ENCODE measurements at regions not wholly inside any gene's neighbourhood (a gene's known extent, or its start where the extent isn't known, plus 50 kb on each side); places are given as distances from the start of the nearest gene placed in this dataset.

DNA sequence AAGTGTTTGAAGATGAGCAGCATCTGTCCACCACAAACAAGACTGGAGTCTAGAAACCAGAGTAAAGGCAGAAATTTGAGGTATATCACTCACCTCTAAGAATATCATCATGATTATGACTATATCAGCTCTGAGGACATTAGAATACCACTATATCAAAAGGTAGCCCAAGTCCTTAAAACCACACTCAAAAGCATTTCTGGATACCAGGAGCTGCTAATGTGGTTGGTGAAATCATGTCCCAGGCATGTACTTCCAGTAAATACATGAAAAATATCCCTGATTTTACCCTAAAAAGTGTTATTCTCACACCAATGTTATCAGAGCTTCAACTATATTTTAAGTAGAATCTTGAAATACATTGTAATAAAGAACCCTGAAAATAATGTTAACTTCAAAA lies 136.3 kb upstream of the SMAD1 start:
- no peak for DNase-seq

DNA sequence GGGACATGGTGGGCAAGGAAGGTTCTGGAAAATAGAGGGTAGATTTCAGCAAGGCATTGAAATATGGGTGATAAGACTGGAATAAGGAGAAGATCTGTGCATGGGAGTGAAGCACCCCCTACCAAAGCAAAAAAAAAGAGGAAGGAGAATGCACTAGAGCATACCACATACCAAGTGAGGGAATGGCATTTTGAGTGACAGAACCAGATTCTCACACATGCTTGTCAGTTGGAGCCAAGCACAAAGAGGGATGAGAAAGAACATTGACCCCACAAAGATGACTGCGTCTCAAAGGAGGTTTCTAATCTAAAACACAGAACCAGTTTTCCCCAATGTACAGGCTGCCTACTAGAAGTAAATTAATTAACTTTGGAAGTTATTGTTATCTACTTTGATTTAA lies 140.3 kb upstream of the SMAD1 start:
- no peak for DNase-seq

DNA sequence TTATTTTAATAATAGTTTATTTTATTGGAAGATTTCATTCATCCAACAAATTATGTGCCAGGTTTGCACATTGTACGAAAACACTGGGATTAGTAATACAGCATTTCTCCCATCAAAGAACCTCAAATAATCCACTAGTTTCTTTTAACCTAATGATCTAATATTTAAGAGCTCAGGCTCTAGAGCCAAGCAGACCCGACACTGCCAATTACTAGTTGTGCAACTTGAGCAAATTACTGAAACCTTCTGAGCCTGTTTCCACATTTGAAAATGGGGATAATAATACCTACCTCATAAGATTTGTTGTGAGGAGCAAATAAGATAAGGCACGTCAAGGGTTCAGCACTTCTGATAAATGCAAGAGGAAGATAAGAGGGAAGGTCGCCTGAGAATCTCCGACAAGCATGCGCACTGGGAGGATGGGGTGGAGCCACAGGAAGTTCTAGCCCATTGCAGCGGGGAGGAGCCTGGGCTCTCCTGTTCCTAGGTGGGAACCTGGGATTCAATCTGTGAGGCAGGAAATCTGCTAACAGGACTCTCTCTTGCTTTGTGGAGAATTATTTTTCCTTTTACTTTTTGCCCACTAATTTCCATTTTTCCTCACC lies 141.5 kb upstream of the SMAD1 start:
- no peak for DNase-seq

DNA sequence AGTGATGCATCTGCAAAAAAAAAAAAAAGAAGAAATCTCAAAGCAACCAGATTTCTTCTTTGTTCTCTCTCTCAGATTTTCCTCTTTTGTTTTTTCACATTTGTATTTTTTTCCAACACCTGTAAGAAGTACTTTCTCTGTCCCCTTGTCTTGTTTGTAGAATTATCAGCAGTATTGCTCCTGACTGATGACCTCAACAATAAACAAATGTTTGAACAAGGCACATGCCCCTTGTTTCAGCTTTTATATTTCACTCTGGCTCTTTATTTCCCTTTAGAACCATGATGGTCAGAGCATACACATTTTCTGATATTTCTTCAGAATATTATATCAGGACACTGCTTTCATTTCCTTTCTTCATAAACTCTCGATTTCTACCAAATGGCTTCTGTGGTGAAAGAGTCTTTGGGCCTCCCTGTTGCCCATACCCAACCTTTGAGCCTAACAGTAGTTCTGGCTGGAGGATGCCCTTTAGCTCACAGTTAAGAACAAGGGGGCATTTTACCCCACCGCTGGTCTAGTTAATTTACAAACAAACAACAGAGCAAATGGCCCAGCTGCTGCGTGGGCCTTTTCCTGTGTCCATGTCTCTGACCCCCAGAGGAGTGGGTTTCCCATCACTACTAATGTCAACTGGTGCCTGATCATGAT lies 142.5 kb upstream of the SMAD1 start:
- no peak for DNase-seq

DNA sequence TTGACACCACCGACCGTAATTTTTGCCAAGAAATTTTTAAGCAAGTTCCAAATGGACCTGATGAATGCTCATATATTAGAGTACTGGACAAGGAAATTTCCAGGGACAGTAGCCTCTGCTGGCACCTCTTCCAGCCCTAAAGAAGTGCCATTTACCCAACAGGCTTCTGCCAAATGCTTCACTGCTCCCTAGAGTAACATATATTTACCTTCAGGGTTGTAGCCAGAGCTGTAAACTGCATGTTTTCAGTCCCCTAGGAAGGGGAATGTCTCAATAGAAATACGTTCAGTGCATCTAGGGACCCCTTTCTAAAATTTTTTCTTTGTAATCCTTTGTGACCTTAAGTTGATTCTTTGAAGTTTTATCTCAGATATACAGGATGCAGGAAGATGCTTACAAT lies 143.1 kb upstream of the SMAD1 start:
- DNase-seq: no peak

DNA sequence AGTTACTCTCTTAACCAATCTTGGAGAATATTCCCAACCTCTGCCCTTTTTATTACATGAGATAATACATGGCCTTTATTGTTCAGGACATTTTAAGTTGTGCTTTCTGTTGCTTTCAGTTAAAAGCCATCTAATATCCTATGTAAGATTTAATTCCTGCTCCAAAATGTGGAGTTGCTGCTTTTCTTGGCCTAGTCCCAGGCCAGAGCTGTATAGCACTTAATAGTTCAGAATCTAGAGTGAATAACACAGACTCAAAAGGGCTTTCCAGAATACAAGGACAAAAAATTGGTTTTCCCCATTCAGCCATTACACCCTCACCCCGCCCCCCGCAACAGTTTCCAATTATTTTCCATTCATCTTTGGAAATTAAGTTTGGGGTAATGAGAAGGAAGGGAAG lies 144.3 kb upstream of the SMAD1 start:
- DNase-seq: no peak

DNA sequence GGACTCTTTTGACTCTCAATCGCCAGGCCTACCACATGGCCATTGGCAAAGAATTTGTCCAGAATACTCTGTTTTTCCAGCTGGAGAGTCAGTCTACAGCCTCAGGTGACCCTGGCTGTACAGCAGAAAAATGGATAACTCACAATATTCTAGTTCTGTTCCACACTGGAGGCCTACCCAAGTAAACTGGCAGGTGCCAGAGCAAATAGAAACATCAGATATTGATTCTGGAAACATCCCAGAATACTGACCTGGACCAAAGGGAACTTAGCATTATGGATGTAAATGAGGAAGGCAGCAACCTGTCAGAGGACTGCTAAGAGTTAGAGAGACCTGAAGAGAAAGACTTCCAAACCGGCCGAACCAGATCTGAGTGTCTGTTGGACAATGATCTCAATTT lies 147.9 kb upstream of the SMAD1 start:
- no peak for DNase-seq

DNA sequence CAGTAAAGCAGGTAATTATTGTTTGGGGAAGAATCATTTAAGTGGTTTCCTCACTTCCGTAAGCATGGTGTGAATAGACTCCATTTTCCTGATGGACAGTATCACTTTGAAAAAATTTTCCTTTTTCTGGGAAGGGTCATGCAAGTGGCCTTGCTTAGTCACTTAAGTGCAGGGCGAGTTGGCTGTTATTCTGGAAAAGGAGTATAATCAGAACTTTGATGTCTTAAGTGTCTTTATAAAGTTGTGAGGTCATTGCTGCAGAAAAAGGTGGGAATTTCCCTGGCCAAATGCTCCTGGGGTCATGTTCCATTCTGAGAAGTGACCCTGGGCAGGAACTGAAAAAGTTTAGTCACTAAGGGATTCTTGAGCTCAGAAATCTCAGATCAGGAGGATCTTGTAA lies 146.1 kb upstream of the OTUD4 start:
- no peak for DNase-seq

DNA sequence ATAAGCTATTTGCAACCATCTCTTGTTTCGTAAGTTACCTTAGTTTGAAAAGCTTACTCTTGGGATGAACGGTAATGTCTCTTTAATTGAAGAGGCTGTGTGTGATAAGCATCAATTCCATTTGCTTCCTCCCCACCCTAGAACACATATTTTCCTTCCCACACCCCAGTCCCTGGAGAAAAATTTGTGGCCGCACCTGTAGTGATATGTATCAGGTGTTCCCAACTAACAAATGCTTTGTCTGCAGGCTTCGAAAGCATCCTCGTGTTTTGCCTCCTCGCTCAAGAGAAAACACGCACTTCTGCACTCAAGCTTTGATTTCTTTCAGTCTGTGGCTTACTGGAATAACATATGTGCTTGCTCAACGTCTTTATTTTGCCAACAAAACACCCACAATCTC lies 143.8 kb upstream of the OTUD4 start:
- no peak for DNase-seq

DNA sequence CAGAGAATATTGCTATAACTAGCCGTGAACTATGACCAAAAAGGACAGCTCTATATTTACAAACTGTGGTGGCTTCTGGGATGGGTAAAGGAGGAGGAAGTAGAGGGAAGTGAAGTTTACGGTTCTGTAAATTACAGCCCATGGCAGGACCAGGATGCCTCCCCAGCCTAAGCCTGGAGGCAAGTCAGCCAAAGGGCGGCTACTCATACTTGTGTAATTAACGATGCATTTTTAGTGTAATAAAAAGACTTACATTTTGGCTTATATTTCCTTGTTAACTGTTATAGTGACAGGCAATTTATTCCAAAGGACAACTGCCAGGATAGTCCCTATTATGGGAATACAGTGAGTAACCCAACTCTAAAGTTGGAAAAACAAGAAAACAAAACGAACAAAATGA lies 139.9 kb upstream of the OTUD4 start:
- DNase-seq: no peak

DNA sequence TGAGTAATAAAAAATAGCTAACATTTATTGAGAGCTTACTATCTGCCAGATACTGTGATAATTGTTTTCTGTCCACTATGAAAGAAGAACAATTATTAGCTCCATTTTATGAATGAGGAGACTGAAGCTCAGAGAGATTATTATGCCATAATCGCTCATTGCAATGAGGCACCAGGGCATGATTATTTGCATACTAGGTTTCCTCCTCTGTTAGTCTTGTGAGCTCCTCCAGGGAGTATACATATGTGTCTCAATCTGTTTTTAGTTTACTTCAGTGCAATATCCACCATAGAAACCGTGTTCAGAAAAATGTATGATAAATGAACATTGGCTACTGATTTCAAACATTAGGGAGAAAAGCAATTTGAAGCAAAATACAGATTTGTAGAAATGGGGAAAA lies 139.4 kb upstream of the OTUD4 start:
- DNase-seq: no peak

DNA sequence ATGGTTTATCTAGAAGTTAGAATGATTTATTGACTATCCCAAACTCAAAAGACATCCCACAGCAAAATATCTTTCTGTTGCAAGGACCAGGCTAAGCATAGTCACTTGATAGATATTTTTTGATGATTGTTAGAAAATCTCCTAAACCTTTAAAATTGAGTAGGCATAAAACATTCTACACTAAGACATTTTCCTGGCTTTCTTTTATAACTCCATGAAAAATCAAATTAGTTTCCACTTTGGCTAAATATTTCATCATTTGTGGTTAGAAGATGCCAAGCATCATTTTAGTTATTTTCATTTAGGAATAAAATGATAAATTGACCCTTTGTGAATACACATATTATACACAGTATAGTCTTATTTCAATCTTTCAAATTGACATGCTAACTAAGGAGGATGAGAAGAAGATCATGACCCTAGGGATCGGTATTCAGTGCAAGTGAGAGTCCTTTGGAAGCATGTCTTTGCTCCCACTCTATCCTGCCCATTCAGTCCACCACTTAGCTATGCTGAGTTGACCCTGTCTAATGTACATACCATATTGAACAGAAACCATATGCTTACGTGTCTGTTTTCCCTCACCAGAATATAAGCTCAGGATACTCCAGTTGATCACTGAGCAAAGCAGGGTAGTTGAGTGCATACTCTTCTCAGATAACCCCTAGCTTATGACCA lies 136.6 kb upstream of the OTUD4 start:
- DNase-seq: no peak

DNA sequence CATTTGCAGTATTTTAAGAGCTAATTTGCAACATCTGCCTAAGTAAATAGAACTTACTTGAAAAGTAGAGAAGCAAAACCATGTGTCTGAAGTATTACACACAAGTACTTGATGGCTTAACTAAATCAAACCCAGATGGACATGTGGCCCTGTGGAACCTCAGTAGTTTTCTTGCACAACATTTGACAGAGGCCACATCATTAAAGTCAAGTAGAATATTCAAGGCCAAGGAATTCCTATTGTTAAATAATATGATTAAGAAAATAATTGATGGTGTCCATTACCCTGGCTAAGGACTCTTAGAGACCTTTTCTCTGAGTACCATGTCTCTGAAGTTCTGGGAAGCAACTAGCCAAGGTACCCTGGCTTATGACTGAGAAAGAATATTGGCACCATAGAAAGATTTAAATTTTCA lies 135.4 kb upstream of the OTUD4 start:
- no peak for DNase-seq

DNA sequence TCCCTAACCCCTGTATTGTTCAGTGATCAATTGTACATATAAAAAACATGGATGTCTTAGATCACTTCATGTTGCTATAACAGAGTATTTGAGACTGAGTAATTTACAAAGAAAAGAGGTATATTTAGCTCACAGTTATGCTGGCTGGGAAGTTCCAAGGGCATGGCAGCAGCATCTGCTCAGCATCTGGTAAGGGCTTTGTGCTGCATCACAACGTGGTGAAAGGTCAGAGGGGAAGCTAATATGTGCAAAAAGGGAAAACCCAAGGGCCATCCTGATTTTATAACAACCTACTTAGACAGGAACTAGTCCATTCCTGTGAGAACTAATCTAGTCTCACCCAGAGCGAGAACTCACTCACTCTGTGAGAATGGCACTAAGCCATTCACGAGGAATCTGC lies 128.2 kb upstream of the OTUD4 start:
- no peak for DNase-seq

DNA sequence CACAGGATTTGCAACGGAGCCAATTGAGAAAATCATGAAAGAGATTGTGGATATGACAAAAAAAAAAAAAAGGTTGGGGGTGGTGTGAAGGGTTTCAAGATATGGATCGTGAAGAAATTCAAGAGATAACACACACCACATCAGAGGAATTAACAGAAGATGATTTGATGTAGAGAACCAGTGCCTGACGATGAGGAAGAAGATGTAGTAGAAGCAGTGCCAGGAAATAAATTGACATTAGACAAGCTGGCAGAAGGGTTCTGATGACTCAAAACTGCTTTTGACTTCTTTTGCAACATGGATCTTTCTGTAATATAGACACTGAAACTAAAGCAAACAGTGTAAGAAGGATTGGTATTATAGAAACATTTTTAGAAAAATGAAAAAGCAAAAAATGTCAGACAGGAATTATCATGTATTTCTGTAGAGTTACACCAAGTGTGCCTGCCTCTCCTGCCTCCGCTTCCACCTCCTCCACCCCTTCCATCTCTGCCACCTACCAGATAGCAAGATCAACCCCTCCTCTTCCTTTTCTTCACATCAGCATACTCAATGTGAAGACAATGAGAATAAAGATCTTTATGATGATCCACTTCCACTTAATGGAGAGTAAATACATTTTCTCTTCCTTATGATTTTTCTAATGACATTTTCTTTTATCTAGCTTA lies 127.5 kb upstream of the OTUD4 start:
- no peak for DNase-seq

DNA sequence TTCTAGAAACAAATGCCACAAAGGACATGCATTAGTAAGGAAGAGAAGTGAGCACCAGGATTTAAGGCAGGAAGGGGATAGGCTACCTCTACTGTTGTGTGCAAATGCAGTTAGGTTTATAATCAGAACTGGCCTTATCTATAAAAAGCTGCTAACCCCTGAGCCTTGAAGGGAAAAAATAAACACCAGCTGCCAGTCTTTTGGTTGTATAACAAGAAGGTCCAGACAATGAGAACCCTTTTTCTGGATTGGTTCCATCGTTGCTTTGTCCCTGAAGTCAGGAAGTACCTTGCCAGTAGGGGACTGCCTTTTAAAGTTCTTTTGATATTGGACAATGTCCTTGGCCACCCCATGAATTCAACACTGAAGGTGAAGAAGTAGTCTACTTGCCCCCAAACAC lies 126.7 kb upstream of the OTUD4 start:
- DNase-seq: no peak

DNA sequence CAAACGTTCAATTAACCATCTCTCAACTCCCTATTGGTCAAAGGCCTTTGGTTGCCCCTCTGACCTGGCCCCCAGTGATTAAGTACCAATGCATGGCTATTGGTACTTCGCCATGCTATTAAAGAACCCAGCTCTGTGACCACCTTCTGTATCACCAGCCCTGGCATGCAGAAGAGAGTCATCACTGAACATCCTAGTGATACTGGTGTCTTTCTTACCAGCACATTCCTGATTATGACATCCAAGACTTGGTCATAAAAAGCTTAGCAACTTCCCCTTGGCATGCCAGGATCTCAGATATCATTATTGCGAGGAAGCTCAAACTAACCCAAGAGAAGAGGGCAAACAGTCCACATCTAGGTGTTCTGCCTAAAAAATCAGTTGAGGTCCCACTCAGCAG lies 122.3 kb upstream of the OTUD4 start:
- DNase-seq: no peak

DNA sequence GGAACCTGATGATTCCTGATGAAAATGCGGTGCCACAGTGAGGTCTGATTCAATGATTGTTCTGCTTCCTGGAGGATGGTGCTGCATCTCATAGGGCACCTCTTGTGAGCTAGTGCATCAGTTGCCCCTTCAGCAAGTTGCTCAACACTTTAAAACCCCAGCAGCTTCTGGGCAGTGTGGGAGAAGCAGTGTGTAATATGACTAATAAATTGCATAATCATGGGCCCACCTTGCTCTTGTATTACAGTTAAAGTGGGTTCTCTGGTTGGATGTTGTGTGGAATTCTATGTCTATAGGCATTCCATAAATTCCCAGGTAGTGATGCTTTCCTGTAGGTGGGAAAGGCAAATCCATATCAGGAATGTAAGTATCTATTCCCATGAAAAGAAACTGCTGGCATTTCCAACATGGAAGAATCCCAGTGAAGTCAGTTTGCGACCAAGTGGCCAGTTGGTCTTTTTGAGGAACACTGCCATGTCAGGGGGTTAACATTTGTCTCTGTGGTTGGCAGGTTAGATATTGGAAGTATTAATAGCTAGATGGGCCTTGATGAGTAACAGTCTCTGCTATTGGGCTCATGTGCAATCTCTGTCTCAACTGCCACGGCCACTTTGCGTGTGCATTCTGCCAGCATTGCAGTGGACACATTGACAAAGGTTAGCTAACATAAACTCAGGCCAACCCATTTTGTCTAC lies 121.1 kb upstream of the OTUD4 start:
- DNase-seq: no peak

DNA sequence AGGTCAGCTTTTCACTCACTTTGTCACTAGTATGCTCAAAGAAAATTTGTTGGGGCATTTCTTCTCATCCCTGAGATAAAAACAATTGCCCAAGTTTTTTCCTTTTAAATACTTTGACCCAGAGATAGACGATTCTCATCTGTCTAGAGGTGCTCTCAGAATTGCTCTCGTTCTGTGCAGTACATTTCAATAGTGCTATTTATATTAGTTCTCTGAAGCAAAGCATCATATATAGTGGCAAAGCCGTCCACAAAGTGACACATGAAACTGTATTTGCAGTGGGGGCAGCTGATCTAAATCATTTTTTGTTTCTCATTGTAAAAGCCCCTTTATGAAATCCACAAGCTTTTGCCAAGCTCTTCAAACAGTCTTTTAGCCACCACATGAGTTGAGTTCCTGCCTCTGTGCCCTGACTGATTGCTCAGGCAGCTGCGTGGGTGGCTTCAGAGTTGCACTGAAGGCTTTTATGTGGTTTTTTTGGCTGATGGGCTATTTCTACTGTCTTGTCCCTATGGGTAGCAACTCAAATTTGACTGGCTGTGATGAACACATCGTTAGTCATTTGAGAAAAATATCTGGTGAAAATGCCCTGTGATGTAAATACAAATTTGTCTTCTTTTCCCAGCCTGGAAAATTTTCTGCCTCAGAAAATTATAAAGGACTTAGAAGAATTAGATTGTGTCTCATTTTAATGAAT lies 119.1 kb upstream of the OTUD4 start:
- no peak for DNase-seq

DNA sequence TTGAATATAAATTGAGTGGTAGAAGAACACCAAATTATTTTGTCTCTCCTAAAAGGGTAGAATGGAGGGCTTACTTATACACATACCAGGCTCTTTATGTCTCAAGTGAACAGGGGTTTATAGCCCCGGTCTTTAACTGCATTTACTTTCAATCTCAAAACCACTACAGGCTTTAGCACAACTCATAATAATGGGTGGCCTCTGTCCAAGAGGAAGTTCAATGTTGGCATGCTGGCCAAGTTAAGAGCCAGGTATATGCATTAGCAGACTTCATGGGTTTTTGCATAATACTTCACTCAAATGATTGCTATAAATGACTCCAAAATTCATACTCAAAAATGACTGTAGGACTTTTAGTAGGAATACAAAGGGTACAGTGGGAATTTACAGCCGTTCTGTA lies 118.5 kb upstream of the OTUD4 start:
- no peak for DNase-seq

DNA sequence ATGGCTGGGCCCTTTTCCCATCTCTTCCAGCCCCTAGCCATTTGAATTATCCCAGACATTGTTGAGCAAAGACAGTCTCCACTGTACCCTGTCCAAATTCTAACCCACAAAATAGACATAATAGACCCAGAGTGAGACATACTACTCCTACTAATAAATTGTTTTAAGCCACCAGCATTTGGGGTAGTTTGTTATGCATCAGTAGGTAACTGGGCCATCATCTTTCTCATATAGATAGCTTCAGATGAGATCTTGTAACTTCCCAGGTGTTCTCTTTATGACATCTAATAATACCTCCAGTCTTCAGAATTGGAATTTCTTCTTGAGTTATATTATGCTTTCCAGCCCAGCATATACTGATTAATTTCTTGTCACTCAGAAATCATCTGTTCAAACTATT lies 117.2 kb upstream of the OTUD4 start:
- no peak for DNase-seq

DNA sequence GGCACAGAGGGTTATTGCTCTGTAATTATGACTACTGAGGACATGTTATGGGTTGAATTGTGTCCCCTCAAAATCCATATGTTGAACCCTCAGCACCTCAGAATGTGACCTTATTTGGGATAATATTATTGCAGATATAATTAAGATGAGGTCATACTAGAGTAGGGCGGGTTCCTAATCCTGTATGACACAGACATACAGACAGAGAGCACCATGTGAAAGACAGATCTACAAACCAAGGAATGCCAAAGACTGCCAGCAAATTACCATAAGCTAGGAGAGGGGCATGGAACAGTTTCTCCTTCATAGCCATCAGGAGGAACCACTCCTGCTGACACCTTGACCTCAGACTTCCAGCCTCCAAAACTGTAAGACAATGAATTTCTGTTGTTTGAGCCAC lies 115.2 kb upstream of the OTUD4 start:
- DNase-seq: no peak

DNA sequence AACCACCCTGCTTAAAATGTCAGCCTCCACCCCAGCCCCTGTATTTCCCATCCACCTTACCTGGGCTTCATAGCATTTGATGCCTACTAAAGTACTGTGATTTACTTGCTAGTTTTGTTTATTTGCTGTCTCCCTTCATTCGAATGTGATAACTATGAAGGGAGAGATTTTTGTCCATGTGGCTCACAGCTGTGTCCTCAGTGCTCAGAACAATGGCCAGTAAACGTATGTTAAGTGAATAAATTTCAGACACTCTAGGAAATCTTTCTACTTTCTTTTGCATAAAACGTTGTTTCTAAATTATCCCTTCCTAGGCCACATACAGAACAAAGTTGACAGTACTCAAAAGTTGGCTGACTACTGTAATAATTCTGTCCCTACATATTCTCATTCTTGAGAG lies 114.7 kb upstream of the OTUD4 start:
- no peak for DNase-seq

All from NCI-H2081 (cell line).